ENCODE measurements at regions not wholly inside any gene's neighbourhood (a gene's known extent, or its start where the extent isn't known, plus 50 kb on each side); places are given as distances from the start of the nearest gene placed in this dataset.
"Not testable (repeated sequence)": the region's sequence is repeated elsewhere in the genome, so short reads cannot be mapped to it uniquely, and the experiment has no call there.

DNA sequence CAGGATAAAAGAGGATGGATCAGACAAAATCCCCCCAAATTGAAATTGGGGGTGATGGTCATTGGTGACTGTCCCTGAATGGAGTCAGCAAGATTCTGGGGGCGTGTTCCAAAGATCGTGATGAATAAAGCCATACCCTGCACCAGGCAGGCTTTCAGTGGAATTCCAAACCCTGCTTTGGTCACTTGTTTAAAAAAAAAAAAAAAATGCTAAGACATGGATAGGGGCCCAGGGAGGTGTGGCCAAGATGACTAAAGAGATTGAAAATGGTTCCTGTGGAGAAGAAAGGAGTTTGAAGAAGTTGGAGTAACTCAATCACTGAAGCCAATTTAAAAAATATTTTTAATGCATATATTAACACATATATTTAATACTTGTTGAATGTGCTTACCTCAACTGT is 161.4 kb upstream of the KCNG1 start:
- DNase-seq: no peak

DNA sequence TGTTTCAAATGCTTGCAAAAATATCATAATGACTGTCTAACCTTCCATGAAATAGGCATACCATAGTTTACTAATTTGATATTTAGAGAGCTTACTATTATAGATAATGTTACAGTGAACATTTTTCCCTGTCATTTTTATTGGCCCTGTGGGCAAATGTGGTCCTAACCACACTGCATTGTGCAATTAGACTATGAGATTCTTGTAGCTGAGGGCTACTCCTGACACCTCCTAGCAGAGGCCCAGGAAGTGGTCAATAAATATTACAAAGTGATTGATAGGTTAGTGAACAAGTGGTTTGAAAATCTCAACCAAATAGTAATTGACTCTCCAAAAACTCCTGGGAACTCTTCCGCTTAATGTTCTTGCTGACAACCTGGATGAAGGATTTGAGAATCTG is 160.5 kb upstream of the KCNG1 start:
- DNase-seq: no peak

DNA sequence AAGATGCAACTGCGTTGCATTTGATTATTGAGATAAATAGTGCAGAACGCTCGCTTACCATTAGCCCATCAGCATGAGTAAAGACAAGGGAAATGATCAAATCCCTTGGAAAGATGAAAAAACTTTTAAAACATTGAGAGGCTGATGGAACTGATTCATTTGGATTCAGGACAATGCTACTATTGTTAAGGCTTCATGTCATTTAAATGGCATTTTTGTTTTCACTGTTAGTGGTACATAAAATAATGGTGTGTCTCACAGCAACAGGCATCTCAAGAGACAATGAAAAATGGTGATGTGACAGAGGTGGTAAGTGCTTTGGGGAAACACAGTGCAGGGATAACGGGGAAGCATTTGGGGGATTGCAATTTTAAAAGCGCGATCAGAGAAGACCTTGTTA is 159.7 kb upstream of the KCNG1 start:
- DNase-seq: no peak

DNA sequence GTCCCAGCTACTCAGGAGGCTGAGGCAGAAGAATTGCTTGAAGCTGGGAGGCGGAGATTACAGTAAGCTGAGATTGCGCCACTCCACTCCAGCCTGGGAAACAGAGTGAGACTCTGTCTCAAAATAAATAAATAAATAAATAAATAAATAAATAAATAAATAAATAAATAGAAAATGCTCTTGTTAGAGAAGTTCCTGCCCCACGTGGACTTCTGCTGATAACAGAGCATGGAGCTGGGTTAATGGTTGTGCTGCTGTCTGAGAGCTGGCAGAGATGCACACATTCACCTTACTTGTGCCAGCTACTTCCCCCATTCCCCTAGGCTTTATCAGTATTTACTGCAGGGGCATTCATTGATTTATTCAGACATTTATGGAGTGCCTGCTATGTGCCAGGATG is 155.2 kb upstream of the KCNG1 start:
- DNase-seq: no peak

DNA sequence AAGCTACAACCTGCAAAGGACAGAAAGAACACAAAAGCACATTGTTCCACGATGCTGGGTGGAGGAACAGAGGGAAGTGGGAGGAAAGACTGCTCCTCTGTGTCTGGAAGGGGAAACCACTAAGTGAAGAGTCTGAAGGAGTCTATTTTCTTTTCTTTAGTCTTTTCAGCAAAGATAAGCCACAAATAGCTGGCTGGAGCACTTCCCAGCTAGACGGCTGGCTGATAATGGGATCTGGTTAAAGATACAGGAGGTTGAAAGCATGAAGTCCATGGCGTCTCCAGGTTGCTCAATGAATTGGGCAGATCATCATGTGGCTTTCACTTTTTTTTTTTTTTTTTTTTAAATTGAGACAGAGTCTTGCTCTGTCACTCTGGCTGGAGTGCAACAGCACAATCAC is 154.0 kb upstream of the KCNG1 start:
- DNase-seq: no peak

DNA sequence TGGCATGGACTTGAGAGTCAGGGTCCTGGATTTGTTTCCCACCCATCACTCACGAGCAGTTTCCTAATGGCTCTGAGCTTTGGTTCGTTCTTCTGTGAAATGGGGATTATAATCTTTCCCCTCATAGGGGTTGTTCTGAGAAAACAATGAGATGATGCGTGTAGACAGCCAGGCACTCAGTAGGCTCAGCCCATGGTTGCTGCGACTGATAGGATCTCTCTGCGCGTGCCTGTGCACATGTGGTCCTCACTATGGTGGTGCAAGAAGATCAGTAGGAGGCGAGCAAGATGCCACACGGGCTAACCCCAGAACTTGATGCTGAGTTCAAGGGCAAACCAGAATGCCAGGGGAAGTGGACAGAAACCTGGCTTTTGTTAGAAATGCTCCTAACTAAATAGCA is 153.5 kb upstream of the KCNG1 start:
- DNase-seq: no peak

DNA sequence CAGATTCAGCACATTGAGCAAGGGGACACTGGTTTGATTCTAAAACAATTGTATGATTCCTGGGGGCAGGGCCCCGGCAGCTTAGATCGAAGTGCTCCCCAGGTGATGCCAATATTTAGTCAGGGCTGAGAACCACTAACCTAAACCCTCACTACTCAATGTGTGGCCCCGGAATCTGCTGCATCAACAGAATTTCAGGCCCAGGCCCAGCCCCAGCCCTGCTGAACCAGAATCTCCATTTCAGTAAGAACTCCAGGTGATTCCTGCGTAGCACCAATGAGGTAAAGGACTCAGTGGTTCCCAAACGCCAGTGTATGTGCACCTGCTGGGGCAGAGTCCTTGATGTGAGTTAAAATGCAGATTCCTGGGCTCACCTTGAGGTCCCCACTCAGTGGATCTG is 152.8 kb upstream of the KCNG1 start:
- no peak for DNase-seq

DNA sequence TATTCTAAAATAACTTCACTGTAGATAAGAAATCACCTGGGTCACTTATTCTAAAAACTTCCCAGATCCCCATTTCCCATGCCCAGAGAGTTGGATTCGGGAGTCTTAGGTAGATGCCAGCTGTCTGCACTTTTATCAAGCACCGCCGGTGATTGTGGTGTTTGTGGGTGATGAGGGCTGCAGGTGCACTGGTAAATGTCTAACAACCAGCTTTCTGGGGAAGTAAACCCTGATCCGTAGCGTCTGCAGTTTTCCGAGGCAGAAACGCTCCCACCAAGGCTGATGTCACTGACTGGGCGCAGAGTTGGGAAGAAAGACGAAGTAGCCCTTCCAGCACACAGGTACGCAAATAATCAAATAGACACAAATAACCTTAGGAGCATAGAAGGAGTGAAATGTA is 152.2 kb upstream of the KCNG1 start:
- no peak for DNase-seq

DNA sequence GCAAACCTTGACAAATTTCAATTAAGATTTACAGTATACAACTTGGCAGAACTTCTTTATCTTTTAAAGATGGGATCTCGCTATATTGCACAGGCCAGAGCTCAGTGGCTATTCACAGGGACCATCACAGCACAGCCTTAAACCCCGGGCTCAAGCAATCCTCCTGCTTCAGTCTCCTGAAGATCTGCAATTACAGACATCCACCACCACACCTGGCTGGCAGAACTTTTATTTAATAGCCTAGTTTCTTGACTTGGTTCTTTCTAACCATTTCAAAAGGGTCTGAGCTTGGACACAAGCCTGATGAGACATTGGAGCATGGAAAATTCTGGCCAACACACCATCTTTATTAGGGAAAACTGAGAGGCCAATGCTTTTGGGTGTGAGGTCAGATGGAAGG is 151.6 kb upstream of the KCNG1 start:
- no peak for DNase-seq

DNA sequence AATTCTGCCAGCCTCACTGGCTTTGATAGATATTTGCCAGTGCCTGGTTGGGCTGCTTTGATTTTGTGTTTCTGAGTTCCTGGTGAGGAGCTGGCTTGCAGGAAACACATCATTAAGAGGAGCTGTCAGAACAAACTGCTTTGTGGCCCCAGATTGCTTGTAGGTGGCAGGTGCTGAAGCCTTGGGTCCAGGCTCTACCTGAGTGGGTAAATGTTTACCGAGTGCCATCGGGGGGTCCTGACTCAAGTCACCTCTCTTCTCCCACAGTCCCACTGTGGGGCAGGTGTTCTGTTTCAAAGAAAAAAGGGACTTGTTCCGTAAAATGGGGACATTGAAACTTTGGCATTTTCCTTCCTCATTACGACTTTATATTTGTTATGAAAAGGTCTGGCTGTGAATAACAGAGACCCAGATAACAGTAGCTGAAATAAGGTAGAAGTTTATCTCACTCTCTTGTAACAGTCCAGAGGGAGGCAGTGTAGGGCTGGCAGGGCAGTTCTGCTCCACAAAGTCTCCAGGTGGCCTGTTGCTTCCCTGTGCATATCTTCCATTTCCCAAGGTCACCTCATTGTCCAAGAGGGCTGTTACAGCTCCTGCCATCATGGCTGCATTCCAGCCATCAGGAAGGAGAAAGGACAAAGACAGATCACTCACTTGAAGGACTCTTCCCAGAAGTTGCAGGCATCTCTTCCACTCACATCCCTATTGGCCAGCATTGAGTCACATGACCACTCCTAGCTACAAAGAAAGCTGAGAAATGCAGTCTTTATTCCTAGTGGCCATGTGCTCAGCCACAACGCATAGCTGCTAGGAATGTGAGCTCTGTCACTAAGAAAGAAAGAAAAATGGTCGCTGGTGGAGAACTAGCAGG is 149.9 kb upstream of the KCNG1 start:
- DNase-seq: no peak

DNA sequence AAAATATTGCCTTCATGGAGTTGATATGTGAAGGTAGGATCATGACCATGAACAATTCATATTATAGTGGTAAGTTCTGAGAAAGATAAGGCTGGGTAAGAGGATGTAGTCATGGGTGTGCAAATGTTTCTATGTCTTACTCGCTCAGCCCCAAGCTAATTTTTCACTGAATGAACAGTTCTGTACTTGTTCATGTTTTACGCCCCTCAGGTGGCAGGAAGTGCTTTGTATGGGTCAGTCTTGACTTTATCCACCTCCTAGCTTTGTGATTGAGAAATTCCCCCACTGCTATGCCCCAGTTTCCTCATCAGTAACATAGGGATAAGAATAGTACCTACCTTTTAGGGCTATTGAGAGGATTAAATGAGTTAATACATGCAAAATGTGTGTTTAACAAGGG is 148.2 kb upstream of the KCNG1 start:
- DNase-seq: no peak

DNA sequence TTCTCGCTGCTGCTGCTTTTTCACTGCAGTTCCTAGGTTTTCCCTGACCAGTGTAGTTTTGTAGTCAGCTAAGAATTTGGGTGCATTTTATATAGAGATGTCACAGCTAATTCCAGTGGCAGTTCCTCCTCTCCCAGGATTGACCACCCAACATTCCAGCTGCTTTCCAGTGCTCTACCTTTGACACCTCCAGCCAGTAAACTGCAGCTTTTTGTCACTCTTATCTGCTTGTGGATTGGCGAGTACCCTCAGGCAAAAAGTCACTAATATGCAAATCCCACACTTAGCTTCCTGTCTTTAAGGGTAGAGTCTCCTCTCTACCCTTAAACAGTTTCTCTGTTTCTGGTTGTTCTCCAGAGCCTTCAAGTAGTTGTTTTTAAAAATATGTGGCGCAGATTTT is 146.9 kb upstream of the KCNG1 start:
- no peak for DNase-seq

DNA sequence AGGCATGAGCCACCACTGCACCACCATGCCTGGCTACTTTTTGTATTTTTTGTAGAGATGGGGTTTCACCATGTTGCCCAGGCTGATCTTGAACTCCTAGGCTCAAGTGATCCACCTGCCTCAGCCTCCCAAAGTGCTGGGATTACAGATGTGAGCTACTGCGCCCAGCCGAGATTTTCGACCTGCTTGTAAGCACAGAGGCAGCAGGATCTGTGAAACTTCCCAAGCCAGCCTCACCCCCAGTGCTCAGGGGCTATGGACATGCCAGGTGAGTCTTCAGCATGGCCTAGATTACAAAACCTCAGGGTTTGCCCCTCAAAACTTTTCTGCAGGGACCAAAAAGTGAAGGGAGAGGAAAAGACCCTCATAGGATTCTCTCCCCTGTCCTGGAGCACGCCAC is 145.0 kb upstream of the KCNG1 start:
- DNase-seq: not testable (repeated sequence)

DNA sequence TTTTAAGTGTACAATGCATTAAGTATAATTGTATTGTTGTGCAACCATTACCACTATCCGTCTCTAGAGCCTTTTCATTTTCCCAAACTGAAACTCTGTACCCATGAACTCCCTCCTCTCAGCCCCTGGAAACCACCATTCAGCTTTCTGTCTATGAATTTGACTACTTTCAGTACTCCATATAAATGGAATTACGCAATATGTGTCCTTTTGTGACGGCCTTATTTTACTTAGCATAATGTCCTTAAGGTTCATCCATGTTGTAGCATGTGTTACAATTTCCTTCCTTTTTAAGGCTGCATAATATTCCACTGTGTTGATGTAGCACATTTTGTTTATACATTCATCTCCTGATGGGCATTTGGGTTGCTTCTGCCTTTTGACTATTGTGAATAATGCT is 143.6 kb upstream of the KCNG1 start:
- DNase-seq: no peak

DNA sequence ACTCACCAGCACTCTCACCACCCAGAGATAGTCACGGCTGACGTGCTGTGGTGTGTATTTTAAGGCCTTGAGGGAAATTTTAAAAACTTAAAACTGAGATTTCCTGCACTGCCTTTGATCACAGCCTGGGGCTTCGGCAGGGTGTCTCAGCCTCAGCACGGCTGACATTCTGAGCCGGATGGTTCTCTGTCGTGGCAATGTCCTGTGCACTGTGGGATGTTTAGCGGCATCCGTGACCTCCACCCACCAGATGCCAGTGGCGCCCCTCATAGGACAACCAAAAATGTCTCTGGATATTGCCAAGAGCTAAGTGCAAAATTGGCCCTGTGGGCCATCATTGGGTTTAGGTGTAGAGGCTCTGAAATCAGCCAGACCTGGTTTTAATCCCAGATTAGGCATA is 142.2 kb upstream of the KCNG1 start:
- no peak for DNase-seq

DNA sequence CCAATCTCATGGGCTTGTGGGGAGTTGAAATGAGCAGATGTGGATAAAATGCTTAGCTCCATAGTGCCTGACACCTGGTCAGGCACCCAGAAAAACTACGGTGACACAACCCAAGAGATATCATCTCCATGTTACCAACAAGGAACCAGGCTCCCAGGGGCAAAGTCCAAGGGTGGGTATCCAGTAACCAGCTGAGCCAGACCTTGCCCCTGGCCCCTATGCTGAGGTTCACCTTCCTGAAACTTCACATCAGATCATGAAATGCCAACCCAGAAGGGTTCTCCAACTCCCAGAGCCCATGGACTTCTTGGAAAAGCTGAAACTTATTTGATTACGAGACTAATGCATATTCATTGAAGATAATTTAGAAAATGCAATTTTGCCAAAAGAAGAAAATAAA is 141.8 kb upstream of the KCNG1 start:
- no peak for DNase-seq

DNA sequence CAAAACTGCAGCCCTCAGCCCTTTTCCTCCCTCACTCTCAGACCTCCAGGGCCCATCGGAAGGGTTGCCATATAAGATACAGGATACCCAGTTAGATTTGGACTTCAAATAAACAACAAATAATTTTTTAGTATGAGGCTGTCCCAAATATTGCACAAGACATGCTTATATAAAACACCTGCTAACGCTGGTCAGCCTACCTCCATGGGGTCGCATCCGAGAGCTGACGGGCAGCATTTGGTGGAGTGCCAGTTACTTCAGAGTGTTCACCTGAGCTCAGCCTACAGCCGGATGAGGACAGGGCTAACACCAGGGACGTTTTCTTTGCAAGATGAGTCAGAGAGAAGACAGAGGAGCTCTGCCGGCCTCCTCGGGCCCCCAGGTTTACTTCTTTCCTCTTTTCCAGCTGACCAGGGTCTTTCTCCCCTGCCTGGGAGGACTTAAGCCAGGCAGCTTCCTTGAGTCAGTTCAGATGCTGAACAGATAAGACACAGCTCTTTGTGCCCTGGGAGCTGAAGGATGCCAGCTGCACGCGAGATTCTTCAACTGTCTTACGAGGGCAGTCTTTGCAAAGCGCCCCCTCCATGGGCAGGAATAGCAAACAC is 141.2 kb upstream of the KCNG1 start:
- no peak for DNase-seq

DNA sequence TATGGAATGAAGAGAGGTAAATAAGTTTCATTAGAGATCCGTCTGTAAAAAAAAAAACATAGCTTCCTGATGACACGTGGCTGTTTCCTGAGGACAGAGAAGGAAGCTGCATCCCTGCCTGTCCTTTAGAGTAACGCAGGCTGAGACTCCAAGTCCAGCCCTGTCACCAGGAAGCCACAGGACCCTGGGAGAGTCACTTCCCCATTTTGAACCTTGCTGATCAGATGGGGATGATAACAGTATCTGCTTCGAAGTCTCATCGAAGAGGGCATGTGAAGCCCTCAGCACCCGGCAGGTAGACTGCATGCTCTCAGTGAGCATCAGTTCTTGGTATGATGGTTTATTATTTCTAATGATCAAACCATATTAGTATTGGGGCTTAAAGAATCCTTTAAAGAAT is 139.1 kb upstream of the KCNG1 start:
- DNase-seq: no peak

DNA sequence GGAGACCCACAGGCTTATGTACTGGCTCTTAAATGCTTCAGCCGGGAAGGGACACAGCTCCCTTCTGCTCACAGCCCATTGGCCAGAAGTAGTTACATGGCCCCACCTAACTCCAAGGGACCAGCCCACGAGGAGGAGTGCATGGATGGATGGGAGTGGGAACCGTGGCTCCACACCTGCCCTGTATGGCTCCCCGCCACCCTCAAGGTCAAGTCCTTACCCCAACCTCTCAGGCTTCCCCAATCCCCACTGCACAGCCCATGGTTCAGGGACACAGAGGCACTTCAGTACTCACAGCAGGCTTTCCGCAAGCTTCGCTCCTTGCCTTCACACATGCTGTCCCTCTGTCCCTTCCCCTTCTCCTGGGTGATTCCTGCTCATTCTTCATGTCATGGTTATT is 137.9 kb upstream of the KCNG1 start:
- DNase-seq: no peak

DNA sequence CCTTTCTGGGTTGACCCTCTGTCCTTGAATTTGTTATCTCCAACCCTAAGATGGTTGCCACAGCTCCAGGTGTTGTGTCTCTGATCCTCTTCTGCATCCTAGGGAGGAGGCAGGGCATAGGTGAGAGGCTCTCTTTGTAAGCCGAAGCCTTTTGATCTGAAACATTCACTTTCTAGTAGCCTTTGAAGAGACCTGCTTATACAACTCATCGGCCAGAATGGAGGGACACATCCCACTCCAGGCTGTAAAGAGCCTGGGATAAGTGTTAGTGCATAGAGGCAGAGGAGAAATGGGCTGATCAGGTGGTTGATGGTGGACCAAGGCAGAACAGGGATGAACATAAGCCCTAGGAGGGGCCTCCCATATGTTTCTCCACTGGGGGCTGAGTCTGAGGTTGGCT is 137.1 kb upstream of the KCNG1 start:
- no peak for DNase-seq

DNA sequence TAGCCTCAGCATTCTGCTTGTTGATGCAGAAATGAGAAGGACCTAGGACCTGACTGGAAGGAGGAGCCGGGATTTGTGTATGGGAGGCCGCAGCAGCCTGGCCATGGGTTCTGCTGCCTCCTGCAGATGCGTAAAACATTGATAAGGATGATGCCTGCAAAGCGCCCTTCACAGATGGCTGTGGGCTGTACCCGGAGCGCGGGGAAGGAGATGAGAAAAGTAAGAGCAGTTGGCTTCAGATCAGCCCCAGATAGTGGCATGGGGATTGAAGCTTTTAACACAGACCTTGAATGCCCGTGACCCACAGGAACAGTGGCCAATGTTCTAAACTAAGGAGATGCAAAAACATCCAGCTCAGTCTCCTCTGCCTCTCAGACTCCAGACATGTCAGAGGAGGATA is 136.4 kb upstream of the KCNG1 start:
- DNase-seq: no peak

DNA sequence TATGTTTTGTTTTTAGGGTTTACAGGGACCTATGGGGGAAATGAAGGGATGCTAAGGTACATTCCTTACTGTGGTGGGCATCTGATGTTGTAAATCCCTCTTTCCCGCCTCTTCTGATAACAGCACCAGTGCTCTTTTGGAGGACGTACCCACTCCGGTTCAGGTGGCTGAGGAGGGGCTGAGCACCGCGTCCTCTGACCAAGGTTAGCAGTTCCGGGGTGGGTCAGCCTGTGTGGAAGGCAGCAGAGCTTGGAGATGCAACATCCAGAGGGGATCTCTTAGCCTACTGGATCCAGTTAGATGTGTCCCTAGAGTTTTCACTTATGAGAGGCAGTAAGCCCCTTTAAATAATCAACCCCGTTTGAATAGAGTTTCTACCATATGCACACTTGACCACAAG is 135.3 kb upstream of the KCNG1 start:
- no peak for DNase-seq

DNA sequence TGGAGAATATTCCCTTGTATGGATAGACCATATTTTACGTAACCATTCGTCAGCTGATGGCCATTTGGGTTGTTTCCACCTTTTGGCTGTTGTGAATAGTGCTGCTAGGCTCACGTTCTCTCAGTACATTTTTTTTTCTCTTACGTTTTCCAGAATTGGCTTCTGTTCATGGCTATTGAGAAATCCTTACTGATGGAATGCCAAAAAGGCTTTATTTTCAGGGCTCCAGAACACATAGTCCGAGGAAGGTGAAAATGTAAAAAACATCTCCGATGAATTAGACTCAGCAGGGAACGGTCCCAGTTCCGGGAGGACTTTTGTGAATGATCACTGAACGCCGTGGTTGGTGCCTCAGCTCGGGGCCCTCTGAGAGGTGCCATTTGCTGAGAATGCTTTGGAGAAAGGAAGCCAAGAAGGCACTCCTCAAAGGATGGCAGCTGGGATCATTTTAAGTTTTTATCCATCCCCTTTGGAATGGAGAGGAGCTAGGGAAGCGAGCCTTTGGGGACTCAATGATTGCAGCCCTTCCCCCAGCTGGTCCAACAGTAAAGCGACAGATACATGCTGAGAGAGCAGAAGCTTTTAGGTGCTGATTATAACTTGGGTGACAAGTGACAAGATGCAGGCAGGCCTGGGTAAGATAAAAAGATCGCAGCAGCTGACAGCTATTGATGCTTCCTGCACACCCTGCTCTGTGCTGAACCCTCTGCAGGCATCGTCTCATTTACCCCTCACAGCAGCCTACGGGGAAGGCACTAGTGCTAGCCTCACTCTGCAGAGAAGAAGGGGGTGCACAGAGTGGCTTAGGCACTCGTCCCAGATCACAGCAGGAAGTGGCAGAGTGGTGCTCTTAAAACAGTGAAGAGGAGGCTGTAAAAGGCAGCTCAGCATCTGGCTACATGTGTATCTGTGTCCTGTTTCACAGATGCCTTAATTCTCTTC is 133.4 kb upstream of the KCNG1 start:
- DNase-seq: no peak
